Neural progenitor cell (in vitro differentiated cells): ENCODE measurements at regions not wholly inside any gene's neighbourhood (a gene's known extent, or its start where the extent isn't known, plus 50 kb on each side); places are given as distances from the start of the nearest gene placed in this dataset.

Source experiments
- DNase-seq: peaks from one replicate; pipeline ENCODE4 v3.0.0-alpha.2; 2016; ENCODE audit warnings: low spot score
- H2AFZ ChIP-seq: fragments of 200-600 bp; sonication (generic); replicated peaks from 2 replicates; pipeline ENCODE4 v1.6.1; 2016; ENCODE audit warnings: antibody characterized with exemption
- H3F3A ChIP-seq: fragments of 200-600 bp; sonication (generic); 2 replicates; pipeline ENCODE4 v1.6.1; 2016; ENCODE audit warnings: antibody characterized with exemption, low read depth
- H3K27ac ChIP-seq: fragments of 200-600 bp; sonication (generic); 2 replicates; pipeline ENCODE4 v1.5.1; 2016; ENCODE audit warnings: mild to moderate bottlenecking
- H3K27me3 ChIP-seq: fragments of 200-600 bp; sonication (generic); 2 replicates; pipeline ENCODE4 v1.6.1; 2016; ENCODE audit warnings: mild to moderate bottlenecking, moderate library complexity
- H3K36me3 ChIP-seq: fragments of 200-600 bp; sonication (generic); 2 replicates; pipeline ENCODE4 v1.5.1; 2016
- H3K4me1 ChIP-seq: fragments of 200-600 bp; sonication (generic); 2 replicates; pipeline ENCODE4 v1.6.1; 2016; ENCODE audit warnings: mixed run types
- H3K4me2 ChIP-seq: fragments of 200-600 bp; sonication (generic); 2 replicates; pipeline ENCODE4 v1.6.1; 2016
- H3K4me3 ChIP-seq: fragments of 200-600 bp; sonication (generic); 2 replicates; pipeline ENCODE4 v1.5.1; 2016
- H3K79me2 ChIP-seq: fragments of 200-600 bp; sonication (generic); 2 replicates; pipeline ENCODE4 v1.6.1; 2016; ENCODE audit warnings: low read depth
- H3K9ac ChIP-seq: fragments of 200-600 bp; sonication (generic); 2 replicates; pipeline ENCODE4 v1.6.1; 2016
- H3K9me3 ChIP-seq: fragments of 200-600 bp; sonication (generic); 2 replicates; pipeline ENCODE4 v1.5.1; 2016; ENCODE audit warnings: low read depth
- H4K20me1 ChIP-seq: fragments of 200-600 bp; sonication (generic); 2 replicates; pipeline ENCODE4 v1.6.1; 2016; ENCODE audit warnings: low read depth
- H3K27ac Mint-ChIP-seq: 3 replicates; pipeline ENCODE4 v1.8.0; 2021; ENCODE audit warnings: mixed read lengths
- H3K27me3 Mint-ChIP-seq: 2 replicates; pipeline ENCODE4 v1.8.0; 2022; ENCODE audit warnings: low read depth, mild to moderate bottlenecking, inconsistent platforms, moderate library complexity, mixed read lengths; ENCODE audit not compliant: insufficient read depth
- H3K36me3 Mint-ChIP-seq: 3 replicates; pipeline ENCODE4 v1.8.0; 2021; ENCODE audit warnings: mixed read lengths
- H3K4me1 Mint-ChIP-seq: 3 replicates; pipeline ENCODE4 v1.8.0; 2021; ENCODE audit warnings: mixed read lengths
- H3K4me3 Mint-ChIP-seq: 3 replicates; pipeline ENCODE4 v1.8.0; 2021; ENCODE audit warnings: mild to moderate bottlenecking, moderate library complexity, mixed read lengths
- H3K9me3 Mint-ChIP-seq: 3 replicates; pipeline ENCODE4 v1.8.0; 2020; ENCODE audit warnings: mixed read lengths
- CTCF ChIP-seq: fragments of 200-600 bp; sonication (generic); IDR thresholded peaks from 2 replicates; pipeline ENCODE4 v1.5.1; 2017; ENCODE audit warnings: antibody characterized with exemption, mild to moderate bottlenecking
- EZH2 ChIP-seq: fragments of 200-600 bp; sonication (generic); IDR thresholded peaks from 2 replicates; pipeline ENCODE4 v1.6.1; 2017; ENCODE audit warnings: antibody characterized with exemption, mild to moderate bottlenecking, moderate library complexity
- EZH2phosphoT487 ChIP-seq: fragments of 200-600 bp; sonication (generic); IDR thresholded peaks from 2 replicates; pipeline ENCODE4 v1.6.1; 2017; ENCODE audit warnings: antibody characterized with exemption

- H3K36me3 ChIP-seq: no peaks in the 10 kb centered on the region
Measured at GRCh38 chr11:25742800-25743199, 589.1 kb upstream of the ANO3 start.

GRCh38 chr11:25755381-25755780 lies 576.5 kb upstream of the ANO3 start:
- H3K27me3 Mint-ChIP-seq: peaks cover 2% of the 10 kb centered on the region
- H3K36me3 ChIP-seq: no peaks in the 10 kb centered on the region
- DNase-seq: no peak
- H3K9ac ChIP-seq: no peak overlapping the region
- peaks cover 9% of the 10 kb centered on the region for H3K9me3 Mint-ChIP-seq
- no peaks in the 10 kb centered on the region for H3K27me3 ChIP-seq
- H3K27ac Mint-ChIP-seq: no peak overlapping the region
- no peaks in the 10 kb centered on the region for H3K4me1 ChIP-seq
- H3K4me3 ChIP-seq: no peak overlapping the region
- no peak overlapping the region for H3K4me3 Mint-ChIP-seq
- TF ChIP-seq EZH2: no peak
- TF ChIP-seq CTCF: no peak
- no peak for TF ChIP-seq EZH2phosphoT487
- no peak overlapping the region for H2AFZ ChIP-seq
- no peaks in the 10 kb centered on the region for H3K4me1 Mint-ChIP-seq
- no peak overlapping the region for H3K27ac ChIP-seq
- H4K20me1 ChIP-seq: no peaks in the 10 kb centered on the region
- no peaks in the 10 kb centered on the region for H3K9me3 ChIP-seq
- no peaks in the 10 kb centered on the region for H3F3A ChIP-seq
- H3K79me2 ChIP-seq: no peaks in the 10 kb centered on the region
- H3K4me2 ChIP-seq: no peak overlapping the region
- no peaks in the 10 kb centered on the region for H3K36me3 Mint-ChIP-seq

More at GRCh38 chr11:25742800-25743199, 589.1 kb upstream of the ANO3 start:
- Mint-ChIP-seq H3K4me1 (no peaks in the 10 kb centered on the region), H3K9me3 (no peaks in the 10 kb centered on the region), H3K4me3 (no peak overlapping the region), H3K27ac (no peak overlapping the region), H3K36me3 (no peaks in the 10 kb centered on the region), H3K27me3 (no peaks in the 10 kb centered on the region)
- Histone ChIP-seq H3K79me2 (no peaks in the 10 kb centered on the region), H3K4me2 (no peak overlapping the region), H3K9ac (no peak overlapping the region), H3K4me3 (no peak overlapping the region), H3K27ac (no peak overlapping the region), H3K9me3 (no peaks in the 10 kb centered on the region), H3K27me3 (no peaks in the 10 kb centered on the region), H2AFZ (no peak overlapping the region), H4K20me1 (no peaks in the 10 kb centered on the region), H3F3A (no peaks in the 10 kb centered on the region), H3K4me1 (no peaks in the 10 kb centered on the region)
- DNase-seq: no peak
- TF ChIP-seq EZH2phosphoT487 (no peak), EZH2 (no peak), CTCF (no peak)

- Histone ChIP-seq H3K4me3 (no peak overlapping the region), H3K4me2 (no peak overlapping the region), H3K79me2 (no peaks in the 10 kb centered on the region), H2AFZ (no peak overlapping the region), H3K27me3 (no peaks in the 10 kb centered on the region), H3K9me3 (no peaks in the 10 kb centered on the region), H4K20me1 (no peaks in the 10 kb centered on the region), H3K9ac (no peak overlapping the region), H3K36me3 (no peaks in the 10 kb centered on the region), H3F3A (no peaks in the 10 kb centered on the region), H3K27ac (no peak overlapping the region), H3K4me1 (no peaks in the 10 kb centered on the region)
- H3K9me3 Mint-ChIP-seq: peaks cover 10% of the 10 kb centered on the region
- TF ChIP-seq EZH2 (no peak), EZH2phosphoT487 (no peak), CTCF (no peak)
- no peak for DNase-seq
- H3K4me1 Mint-ChIP-seq: no peaks in the 10 kb centered on the region
- H3K27me3 Mint-ChIP-seq: peaks cover 2% of the 10 kb centered on the region
- H3K36me3 Mint-ChIP-seq: no peaks in the 10 kb centered on the region
- no peak overlapping the region for H3K27ac Mint-ChIP-seq
- no peak overlapping the region for H3K4me3 Mint-ChIP-seq
Measured at GRCh38 chr11:25755918-25756584, 575.9 kb upstream of the ANO3 start.
